RWPE2 (cell line): ENCODE measurements at regions not wholly inside any gene's neighbourhood (a gene's known extent, or its start where the extent isn't known, plus 50 kb on each side); places are given as distances from the start of the nearest gene placed in this dataset.

Experiments used
- ATAC-seq: fragments of 200-7000 bp; cut with Tn5 transposase; 3 replicates; pipeline ENCODE4 v1.9.1; 2021; ENCODE audit warnings: low read depth
- DNase-seq: peaks from one replicate; pipeline ENCODE4 v3.0.0-alpha.2; 2020; ENCODE audit warnings: low spot score
- H3K27ac ChIP-seq: fragments of 450-650 bp; 2 replicates; pipeline ENCODE4 v1.5.1; 2017; ENCODE audit warnings: mild to moderate bottlenecking; ENCODE audit not compliant: poor library complexity, severe bottlenecking
- H3K27me3 ChIP-seq: fragments of 250-450 bp; sonication (Bioruptor Pico); 2 replicates; pipeline ENCODE4 v1.5.1; 2021; ENCODE audit warnings: mild to moderate bottlenecking, moderate library complexity; ENCODE audit not compliant: insufficient read depth, poor library complexity, severe bottlenecking
- H3K36me3 ChIP-seq: fragments of 250-450 bp; sonication (Bioruptor Pico); 2 replicates; pipeline ENCODE4 v1.5.1; 2020; ENCODE audit warnings: low read depth, mild to moderate bottlenecking, moderate library complexity
- H3K4me1 ChIP-seq: fragments of 250-450 bp; sonication (Bioruptor Pico); 2 replicates; pipeline ENCODE4 v1.5.1; 2021; ENCODE audit warnings: mild to moderate bottlenecking, moderate library complexity; ENCODE audit not compliant: insufficient read depth, poor library complexity, severe bottlenecking
- H3K4me3 ChIP-seq: fragments of 250-450 bp; sonication (Bioruptor Pico); 2 replicates; pipeline ENCODE4 v1.5.1; 2021; ENCODE audit warnings: mild to moderate bottlenecking, moderate library complexity; ENCODE audit not compliant: severe bottlenecking
- H3K9me3 ChIP-seq: fragments of 250-450 bp; sonication (Bioruptor Pico); 2 replicates; pipeline ENCODE4 v1.5.1; 2021; ENCODE audit warnings: mild to moderate bottlenecking, moderate library complexity; ENCODE audit not compliant: severe bottlenecking
- TF ChIP-seq, protein P1 (sequence below): fragments of 450-650 bp; IDR thresholded peaks from one replicate; pipeline ENCODE4 v1.5.1; 2017; ENCODE audit warnings: mild to moderate bottlenecking, moderate library complexity; ENCODE audit not compliant: poor library complexity, severe bottlenecking

DNA sequence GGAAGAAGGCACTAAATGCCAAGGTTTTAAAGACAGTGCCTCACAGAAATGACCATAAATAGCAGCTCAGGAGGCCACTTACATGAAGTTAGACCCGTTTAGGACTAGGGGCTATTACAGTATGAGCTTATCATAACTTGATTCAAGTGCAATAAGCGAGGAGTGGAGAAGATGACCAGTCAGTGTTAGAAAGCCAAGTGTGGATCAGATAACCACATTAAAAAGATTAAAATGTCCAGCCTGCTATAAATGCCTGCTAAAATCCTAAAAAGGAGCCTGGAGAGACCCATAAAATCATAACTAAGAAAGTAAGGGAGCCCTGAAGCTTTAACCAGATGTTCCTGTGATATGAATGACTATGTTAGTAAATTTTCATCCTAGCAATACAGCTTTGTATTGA is 117.5 kb upstream of the ZNF521 start:
- DNase-seq (no peak), ATAC-seq (no peak)
- Histone ChIP-seq H3K27me3 (no peaks in the 10 kb centered on the region), H3K4me3 (no peak overlapping the region), H3K27ac (no peak overlapping the region), H3K36me3 (no peaks in the 10 kb centered on the region), H3K4me1 (no peaks in the 10 kb centered on the region), H3K9me3 (no peaks in the 10 kb centered on the region)
- TF ChIP-seq, protein P1, sequence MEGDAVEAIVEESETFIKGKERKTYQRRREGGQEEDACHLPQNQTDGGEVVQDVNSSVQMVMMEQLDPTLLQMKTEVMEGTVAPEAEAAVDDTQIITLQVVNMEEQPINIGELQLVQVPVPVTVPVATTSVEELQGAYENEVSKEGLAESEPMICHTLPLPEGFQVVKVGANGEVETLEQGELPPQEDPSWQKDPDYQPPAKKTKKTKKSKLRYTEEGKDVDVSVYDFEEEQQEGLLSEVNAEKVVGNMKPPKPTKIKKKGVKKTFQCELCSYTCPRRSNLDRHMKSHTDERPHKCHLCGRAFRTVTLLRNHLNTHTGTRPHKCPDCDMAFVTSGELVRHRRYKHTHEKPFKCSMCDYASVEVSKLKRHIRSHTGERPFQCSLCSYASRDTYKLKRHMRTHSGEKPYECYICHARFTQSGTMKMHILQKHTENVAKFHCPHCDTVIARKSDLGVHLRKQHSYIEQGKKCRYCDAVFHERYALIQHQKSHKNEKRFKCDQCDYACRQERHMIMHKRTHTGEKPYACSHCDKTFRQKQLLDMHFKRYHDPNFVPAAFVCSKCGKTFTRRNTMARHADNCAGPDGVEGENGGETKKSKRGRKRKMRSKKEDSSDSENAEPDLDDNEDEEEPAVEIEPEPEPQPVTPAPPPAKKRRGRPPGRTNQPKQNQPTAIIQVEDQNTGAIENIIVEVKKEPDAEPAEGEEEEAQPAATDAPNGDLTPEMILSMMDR: no peak

DNA sequence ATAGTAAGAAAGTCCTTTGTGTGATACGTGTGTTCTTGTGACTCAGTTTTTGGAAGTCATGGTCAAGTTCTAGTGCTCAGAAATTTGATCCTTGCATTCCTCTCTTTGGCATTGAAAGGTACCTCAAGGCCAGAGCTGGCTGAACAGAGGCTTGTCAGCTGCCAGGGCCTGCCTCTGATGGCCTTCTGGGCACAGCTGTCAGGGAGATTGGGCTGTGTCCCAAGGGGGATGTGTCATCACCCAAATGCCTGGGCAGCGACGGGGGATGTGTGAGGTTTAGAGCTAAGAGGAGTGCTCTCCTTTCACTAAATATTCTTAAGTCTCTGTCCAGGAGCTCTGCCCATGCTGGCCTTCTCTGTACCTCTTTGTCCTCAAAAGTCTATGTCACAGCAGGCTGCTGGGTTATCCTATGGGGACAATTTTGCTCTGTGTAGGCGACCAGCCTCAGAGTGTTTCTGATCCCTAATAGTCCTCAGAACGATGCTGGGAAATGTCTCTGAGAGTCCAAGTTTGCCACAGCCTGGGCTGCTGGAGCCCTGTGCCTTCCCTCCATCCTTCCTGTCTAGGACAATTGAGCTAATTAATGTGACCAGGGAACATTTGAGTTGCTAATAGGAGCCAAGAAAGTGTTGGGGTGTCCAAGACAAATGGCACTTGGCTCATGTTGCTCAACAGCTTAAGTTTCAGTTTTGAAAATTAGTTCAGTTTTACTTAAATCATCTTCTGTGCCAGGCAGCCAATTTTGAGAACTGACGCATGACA is 115.4 kb upstream of the ZNF521 start:
- no peak overlapping the region for H3K27ac ChIP-seq
- TF ChIP-seq, protein P1: no peak
- ATAC-seq: no peak

DNA sequence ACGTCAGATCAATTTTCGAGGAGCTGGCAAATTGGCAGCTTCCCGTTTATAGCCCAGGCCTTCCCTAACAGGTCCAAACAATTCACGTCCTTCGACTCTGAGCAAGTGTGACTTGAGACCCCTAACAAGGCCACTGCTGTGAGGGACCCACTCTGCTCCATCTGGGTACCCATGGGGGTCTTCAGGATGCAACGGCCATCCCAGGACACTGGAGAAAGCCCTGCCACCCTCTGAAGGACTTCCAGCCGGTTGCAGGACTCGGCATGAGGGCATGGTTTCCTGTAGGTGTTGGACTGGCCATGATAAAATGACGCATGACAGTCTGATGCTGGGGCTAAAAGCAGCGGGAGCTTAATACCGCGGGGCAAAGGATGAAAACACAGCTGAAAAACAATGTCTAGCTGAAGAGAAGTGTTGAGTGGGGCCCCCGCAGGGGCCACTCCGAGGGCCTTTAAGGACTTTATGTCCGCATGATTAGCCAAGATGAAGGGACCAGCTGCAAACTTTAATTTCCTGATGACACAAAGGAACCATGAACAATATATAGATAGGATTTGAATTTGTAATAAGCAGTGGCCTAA is 113.3 kb upstream of the ZNF521 start:
- no peak for DNase-seq

More for the DNA sequence above, 115.4 kb upstream of the ZNF521 start:
- H3K27me3 ChIP-seq: no peaks in the 10 kb centered on the region
- H3K4me1 ChIP-seq: no peaks in the 10 kb centered on the region
- no peak overlapping the region for H3K4me3 ChIP-seq
- no peak for DNase-seq
- H3K36me3 ChIP-seq: no peaks in the 10 kb centered on the region
- no peaks in the 10 kb centered on the region for H3K9me3 ChIP-seq

DNA sequence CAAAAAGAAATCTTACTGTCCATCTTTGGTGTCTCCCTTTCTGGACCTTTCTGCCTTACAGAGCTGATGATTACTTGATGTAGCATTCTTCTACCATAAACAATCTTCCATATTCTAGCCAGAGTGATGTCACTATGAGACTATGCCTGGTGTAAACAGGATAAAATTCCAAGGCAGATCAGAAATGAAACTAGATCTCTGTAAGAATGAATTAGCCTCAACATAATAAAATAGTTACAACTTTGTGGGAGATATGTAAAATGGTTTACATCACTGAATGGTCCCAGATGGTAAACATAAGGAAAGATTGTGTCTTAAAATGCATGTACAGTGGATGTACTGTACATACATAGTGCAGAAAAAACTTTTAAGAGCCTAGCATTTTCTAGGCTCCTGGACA is 112.3 kb upstream of the ZNF521 start:
- Histone ChIP-seq H3K4me1 (no peaks in the 10 kb centered on the region), H3K9me3 (no peaks in the 10 kb centered on the region), H3K27ac (no peak overlapping the region), H3K4me3 (no peak overlapping the region), H3K27me3 (no peaks in the 10 kb centered on the region), H3K36me3 (no peaks in the 10 kb centered on the region)
- TF ChIP-seq, protein P1: no peak
- DNase-seq (no peak), ATAC-seq (no peak)

More for the DNA sequence above, 113.3 kb upstream of the ZNF521 start:
- H3K36me3 ChIP-seq: no peaks in the 10 kb centered on the region
- no peaks in the 10 kb centered on the region for H3K9me3 ChIP-seq
- no peak for ATAC-seq
- H3K4me1 ChIP-seq: no peaks in the 10 kb centered on the region
- no peak overlapping the region for H3K27ac ChIP-seq
- H3K27me3 ChIP-seq: no peaks in the 10 kb centered on the region
- no peak overlapping the region for H3K4me3 ChIP-seq
- TF ChIP-seq, protein P1: no peak

DNA sequence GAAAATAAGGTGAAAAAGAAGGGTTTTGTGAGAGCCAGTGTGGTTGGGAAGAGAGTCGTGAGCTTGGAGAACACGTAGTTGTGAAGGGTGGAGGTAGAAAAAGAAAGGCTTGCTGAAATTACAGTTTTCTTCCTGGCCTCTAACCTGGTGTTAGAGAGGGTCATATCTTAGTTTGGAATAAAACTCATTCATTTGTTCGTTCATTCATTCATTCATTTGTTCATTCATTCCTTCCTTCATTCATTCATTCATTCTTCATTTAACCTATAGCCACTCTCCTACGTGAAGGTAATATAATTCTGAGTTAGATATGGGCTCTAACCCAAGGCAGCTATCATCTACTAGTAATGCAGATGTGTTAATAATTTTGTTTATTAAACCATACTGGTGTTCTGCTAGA is 111.8 kb upstream of the ZNF521 start:
- Histone ChIP-seq H3K9me3 (no peaks in the 10 kb centered on the region), H3K36me3 (no peaks in the 10 kb centered on the region), H3K4me1 (no peaks in the 10 kb centered on the region), H3K27me3 (no peaks in the 10 kb centered on the region), H3K4me3 (no peak overlapping the region), H3K27ac (no peak overlapping the region)
- TF ChIP-seq, protein P1: no peak
- ATAC-seq: no peak
- no peak for DNase-seq
